HG03095 (cell line): ENCODE measurements at regions not wholly inside any gene's neighbourhood (a gene's known extent, or its start where the extent isn't known, plus 50 kb on each side); places are given as distances from the start of the nearest gene placed in this dataset.

Source experiments
- ATAC-seq: cut with Tn5 transposase; IDR thresholded peaks from one replicate; pipeline ENCODE4 v1.9.1; 2021; ENCODE audit warnings: moderate library complexity; ENCODE audit not compliant: unreplicated experiment

DNA sequence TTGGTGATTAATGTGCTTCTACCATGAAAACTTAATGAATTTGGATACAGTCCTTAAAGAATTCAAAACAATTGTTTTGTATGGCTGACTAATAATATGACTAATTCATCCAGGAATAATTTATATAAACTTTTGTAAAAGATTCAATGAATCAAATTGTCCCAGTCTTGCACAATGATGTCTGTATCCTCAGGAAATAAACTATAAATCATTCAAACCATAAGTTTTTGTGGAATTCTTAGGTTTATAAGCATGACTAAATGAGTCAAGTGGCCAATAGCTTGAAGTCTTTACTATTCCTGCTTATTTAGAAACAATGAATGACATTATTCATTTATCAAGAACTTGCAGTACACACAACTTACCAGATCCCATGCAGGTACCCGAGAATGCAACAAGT lies 935.0 kb upstream of the INTU start:
- ATAC-seq = no peak

DNA sequence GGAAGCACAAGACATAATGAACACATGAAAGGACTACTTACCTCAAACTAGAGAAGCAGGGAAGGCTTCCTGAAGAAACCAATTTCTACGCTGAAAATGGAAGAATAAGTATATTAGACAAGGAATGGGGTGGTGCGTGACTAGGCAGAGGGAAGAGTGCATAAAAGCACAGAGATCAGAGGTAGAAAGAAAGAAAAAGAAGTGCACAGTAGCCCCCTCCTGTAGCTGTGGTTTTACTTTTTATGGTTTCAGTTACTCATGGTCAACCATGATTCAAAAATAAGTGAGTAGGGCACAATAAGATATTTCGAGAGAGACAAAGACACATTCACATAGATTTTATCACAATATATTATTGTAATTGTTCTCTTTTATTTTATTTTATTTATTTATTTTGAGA lies 934.5 kb upstream of the INTU start:
- no peak for ATAC-seq

DNA sequence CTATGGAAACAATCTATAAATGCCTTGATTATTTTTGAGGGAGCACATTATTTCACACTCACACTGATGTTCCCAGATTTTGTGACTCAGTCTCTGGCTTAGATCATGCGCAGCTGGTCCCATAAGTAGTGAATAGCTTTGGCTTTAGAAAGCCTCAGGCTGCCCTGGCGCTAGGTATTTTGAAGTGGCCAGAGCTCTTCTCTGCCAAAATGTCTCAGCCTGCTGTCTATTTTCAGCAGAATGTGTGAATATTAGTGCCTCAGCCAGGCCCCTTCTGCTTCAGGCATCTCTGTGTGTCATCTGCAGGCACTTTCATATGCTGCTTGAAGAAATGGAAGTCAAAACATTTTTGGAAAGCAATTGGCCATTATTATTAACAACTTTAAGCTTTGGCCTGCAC lies 931.0 kb upstream of the INTU start:
- no peak for ATAC-seq

DNA sequence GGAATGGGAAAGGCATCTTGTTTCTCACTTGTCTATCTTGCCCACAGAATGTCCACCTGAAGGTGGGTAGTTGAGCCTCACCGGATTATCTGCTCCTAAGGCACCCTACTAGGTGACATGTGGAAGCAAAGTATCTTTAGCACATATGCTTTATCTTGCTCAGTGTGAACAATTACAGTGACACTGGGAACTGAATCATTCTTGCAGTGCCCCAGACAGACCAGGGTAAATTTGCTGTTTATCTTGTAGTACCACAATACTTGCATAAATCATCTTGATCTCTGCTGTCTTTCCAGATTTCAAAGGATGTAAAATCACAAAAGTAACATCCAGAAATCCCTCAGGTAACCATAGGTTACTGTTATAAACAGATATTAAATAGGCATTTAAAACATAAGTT lies 930.0 kb upstream of the INTU start:
- ATAC-seq = no peak

DNA sequence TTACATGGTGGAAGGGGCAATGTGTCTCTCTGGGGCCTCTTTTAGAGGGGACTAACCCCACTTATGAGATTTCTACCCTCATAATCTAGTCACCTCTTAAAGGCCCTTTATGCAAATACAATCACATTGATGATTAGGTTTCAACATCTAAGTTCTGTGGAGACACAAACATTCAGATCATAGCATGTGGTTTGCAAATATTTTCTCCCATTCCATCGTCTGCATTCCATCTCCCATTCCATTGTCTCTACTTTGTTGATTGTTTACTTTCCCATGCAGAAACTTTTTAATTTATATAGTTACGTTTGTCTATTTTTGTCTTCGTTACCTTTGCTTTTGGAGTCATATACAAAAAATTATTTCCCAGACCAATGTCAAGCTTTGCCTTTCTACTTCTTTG lies 927.5 kb upstream of the INTU start:
- no peak for ATAC-seq

DNA sequence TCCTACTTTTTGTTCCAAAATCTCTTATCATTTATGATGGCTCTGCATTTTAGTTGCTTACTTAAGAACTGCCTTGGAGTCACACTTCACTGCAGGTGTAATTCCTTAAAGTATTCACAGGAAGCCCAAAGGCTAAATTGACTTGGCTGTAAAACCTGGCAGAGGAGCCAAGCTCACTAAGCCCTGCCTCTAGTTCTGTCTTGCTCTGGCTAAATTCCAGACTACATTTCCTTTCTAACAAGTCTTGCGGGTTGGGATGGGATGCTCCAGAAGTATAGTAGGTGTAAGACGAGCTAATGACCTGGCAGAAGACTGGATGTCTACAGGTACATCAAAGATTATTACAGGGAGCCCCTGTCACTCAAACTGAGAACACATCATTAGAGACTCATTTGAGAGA lies 924.0 kb upstream of the INTU start:
- ATAC-seq = no peak

DNA sequence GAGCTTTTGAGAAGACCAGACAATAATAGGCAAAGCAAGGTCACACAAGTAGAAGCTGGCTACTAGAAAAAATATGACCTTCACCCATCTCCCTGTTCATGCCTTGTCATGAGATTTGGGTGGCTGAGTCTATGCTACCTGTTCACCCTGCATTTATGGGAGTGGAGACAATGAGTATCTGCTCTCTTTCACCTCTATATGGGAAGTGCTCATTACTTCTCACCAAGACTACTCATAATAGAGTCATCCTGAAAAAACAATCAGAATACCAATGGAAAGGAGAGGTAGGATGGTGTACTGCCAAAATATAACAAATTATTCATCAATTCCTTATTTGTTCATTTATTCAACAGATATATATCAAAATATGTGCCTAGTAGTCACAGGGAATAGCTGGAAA lies 921.8 kb upstream of the INTU start:
- ATAC-seq = no peak

DNA sequence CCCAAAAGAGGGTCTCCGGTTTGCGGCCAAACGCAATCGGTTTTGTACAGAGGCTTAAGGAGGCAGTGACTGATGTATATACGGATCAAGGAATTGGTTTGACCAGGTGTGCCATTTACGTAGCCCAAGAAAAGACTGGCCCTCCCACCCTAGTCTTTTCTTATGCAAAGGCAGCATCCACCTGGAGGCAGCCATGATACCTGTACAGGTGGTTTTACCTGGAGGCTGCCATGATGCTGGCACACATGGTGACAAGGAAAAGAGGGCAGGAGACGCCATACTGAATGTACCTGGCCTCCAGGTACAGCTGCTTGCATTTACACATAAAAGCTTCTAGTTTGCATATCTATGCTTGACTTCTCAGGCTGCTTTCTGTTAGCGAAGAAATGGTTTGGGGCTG lies 917.7 kb upstream of the INTU start:
- ATAC-seq = no peak

DNA sequence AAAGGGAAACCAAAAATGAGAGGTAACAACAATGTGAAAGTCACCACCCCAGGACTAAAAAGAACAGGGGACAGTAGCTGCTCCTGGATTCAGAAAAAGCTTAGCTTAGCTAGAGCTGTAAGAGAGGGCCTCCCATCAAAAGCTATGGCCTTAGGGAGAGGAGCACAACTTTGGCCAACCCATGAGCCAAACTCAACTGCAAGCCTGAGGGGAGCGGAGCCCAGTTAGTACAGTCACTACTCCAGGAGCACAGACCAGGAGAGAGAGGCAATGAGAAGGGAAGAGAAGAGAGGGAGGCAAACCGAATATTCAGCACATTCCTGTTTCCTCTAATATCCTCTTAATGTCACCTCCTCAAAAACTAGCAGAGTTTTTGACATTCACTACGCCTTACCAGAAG lies 917.1 kb upstream of the INTU start:
- ATAC-seq = no peak

DNA sequence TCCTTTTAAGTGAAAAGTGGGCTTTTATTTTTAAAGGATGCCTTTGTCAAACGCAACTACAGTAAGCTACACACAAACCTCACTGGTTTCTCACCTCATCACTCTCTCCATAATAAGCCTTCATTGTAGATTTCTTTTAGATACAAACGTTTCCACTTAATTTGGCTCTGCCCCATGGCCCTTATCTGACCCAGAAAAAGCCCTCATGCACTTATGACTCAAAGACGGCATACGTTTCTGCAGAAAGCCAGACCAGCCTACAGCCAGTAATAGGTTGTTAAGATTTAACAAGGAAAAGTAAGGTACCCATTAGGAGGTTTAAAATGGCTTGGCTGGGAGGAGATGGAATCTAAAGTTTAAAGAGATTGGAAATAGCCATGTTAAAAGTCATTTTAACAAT lies 914.6 kb upstream of the INTU start:
- no peak for ATAC-seq

DNA sequence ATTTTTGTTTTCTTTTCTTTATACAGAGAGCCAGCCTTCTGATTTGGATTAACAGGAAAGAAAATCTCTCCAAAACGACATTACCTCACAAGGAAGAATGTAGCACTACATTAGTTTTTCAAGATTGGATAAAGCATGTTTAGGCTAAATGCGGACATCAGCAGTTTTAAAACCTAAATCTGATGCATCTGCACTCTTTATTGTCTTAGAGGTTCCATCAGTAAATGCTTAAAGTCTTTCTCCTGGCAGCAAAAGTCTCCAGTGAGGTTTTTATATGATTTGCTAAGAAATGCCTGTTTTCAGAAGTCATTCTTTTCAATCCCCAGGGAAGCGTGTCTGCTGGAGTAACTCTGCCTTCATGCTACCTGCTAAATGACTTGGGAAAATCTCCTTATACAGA lies 912.9 kb upstream of the INTU start:
- no peak for ATAC-seq

DNA sequence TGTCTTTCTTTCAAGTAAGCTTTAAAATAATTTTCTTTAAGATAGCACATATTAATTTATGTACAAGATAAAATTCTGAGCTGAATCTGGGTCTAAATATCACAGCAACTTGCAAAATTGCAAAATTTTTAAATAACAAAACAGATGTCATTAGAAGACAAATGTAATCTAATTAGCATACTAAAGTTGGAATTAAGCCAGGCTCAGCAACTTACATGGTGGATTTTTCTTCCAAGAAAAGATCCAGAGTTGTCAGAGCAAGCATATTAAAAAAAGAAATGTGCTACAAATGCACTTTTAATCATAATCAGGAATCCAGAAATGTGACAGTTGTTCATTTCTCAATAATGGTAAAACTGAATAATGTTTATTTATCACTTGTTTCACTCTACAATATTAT lies 906.9 kb upstream of the INTU start:
- ATAC-seq = no peak

DNA sequence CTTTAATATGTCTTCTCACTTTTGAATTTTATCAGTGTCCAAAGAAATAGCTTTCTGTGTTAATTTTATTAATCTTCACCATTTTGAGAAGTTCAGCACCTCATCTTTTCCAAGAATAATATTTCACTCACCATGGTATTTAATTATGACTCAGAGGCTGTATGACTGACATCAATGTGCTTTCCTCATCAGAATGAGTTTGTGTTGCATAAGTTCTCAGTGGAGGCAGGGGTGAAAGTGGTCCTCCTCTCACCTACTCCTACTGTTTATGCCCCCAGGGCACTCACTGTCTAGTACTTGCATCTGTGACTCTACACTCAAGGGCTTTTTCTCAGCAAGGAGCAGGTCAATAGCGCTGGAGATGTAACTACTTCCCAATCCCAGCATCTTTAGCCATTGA lies 905.3 kb upstream of the INTU start:
- ATAC-seq = no peak

DNA sequence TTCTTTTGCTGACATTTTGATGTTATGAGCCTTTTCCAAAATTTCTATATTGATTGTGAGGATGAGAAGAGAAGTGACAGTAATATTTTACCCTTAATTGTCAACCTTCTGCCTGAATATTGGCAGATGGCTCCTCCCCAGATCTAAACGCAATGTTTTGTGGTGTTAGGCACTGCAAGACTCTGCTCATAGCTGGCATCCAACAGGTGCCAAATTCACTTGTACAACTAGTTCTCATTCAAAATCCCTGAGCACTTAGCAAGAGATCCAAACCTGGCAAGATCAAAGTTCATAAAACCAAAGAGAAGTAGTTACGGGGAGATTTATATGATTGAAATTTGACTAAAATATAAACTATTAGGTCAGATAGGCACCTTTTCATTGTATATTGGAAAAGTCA lies 901.7 kb upstream of the INTU start:
- no peak for ATAC-seq

DNA sequence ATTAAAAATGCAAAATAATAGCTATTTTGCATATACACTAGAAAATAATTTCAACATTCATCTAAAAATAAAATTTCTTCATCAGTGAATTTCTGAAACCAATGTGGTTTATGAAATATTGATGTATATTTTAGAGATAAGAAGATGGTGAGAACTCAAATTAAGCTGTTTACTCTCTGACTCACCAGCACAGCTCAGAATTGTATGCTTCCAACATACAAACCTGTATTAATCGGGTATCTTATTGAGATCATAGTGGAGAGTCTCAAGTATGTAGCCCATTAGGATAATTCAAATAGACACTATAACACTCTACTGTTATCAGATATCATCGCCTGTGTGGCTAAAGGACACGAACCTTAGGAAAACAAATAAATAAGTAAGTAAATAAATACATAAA lies 899.5 kb upstream of the INTU start:
- ATAC-seq = no peak

DNA sequence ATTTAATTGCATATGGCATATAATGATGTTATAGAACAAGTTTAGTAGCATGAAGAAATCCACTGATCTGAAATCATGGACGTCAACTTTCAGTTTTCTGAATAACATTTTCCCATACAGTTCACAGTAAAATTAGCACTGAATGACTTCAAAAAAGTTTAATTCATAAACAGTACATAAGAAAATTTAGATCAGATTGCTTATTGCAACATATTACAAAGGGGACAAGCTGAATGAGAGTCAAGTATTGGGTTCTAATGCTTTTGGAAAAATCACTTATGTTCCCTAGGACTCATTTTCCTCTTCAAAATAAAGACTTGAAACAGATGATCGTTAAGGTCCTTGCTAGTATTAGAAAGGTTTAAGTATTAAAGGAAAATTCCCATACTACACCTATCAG lies 898.3 kb upstream of the INTU start:
- ATAC-seq = no peak

DNA sequence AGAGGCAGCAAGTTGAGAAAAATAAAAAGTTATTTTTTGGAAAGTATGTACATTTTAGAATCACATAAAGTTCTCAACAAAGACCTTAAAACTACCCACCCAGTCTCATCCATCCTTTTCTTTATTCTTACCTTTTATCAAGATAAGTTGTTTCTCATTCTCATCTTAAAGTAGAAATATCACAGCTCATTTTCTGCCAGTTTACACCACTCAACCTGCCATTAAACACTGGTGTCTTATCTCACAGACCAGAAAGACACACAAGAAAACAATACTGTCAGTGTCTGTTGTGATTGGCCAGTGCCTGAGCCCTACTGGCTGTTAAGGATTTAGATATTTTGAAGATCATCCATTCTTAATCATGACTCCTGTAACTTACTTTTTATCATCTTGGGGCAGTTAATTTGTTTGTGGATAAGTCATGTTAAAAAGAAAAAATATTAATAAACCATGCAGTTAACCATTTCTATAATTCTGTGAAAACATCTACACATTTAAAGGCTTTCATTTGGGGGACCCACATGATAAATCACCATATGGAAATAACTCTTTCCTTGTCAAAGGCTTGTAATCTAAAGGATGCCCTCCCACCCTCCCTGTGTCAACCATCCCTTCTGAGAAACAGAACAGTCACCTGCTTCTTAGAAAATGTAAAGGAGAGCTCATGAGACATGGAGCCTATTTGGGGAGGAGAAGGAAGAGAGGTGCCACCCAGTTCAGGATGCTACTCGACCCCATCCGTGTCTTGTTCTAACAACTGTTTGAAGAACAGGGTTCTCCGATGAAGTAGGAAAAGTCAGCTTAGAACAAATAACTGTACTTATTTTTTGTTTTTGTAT lies 897.2 kb upstream of the INTU start:
- no peak for ATAC-seq

DNA sequence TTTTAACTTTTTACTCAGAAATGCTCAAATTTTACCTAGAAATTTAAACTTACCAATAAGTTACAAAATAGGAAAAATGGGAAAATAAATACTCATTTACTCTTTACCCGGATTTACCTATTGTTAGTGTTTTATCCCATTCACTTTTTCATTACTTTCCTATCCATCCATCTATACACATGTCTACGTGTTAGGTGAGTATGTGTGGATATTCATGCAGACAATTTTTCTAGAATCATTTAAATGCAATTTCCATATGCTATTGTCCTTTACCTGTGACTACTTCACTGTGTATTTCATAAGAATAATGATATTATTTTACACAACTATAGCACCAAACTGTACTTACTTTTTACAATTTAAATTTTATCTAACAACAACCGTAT lies 896.6 kb upstream of the INTU start:
- ATAC-seq = no peak

DNA sequence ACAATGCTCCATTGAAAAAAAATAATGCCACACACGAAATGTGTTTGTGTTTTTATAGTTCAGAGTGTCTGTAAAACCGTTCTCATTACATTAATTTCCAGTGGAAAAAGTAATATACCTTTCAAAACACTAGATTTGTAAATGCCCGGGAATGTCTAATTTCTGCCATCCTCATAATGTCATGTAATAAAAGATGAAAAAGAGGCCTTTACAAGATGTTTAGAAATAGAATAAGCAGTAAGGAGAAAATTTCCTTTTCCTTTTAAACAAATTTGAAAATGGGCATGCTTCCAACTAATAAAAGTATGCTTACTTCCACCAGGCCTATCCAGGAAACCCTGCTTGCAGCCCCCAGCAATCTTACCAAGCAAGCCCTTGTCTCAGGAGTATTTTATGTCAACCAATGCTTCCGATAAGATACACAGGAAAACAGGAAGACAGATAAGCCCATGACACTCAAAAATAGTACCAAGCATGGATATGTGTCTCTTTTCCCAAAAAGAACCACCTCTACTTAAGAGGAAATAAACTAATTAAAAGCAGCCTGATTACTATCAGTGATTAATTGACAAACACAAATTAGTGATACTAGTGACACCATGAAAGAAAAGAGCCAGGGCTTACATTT lies 894.7 kb upstream of the INTU start:
- no peak for ATAC-seq

DNA sequence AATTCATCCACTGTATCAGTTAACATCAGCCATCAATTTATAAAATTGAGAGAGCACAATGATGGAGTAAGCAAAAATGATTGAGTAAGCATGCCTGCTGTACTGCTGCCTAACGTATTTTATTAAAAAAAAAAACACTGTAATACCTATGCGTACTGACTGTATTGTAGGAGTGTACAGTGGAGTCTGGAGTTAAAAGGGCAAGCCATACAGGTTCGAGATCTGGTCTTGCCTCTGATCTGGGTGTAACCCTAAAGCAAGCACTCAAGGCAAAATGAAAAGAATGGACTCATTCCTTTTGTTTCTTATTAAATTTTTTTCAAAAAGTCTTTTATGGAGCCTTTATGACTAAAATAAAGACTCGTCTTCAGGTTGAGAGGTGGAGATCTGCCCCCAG lies 894.2 kb upstream of the INTU start:
- ATAC-seq = no peak

DNA sequence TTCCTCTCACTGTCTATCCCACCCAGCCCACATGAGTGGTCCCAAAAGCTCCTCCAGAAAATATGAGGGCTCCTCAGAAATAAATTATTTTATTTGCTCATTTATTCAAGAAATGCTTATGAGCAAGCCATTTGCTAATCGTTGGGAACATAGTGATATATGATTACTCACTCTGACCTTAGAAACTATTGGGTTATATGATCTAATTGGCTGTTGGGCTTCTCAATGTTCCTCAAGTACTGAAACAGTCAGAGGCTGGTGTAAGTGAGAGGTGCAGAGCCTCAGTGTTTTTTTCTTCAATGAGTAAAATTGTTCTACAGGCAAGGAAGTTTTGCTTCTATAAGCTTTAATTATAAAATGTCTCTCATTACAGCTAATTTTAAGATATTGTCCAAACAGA lies 893.8 kb upstream of the INTU start:
- ATAC-seq = no peak

DNA sequence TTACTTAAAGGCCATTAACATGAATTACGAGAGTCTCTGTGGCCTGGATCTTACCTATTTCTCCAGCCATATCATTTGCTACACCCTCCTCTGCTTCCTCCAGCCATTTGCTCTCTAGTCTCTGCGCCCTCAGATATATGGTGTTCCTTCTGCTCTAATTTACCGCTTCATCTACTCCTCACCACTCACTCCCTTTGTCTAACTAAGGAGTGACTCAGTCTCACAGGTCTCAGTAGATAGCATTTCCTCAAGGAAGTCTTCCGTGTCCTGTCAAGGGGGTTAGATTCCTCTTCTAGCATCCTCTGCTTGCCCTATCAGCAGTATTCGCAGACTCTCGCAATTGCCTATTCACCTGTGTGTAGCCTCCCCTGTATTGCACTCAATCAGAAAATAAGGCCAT lies 892.1 kb upstream of the INTU start:
- no peak for ATAC-seq

DNA sequence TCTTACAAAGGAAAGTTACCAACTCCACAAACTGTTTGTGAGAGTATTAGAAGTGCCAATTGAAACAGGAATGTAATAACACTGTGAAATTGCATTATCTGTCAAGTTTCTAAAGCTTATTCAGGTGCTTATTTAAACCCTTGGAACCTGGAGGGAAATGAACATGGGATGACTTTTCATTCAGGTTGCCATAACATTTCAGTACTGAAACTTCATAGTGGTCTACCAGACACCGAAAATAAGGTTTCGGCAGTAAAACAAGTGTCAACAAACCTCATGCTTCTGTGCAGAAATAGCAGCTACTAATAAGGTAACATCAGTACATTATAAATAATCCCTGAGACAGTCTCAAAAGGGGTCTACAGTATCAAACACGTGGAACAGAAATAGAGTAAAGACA lies 890.7 kb upstream of the INTU start:
- ATAC-seq = peak; percentile 46
